ENCODE measurements at regions not wholly inside any gene's neighbourhood (a gene's known extent, or its start where the extent isn't known, plus 50 kb on each side); places are given as distances from the start of the nearest gene placed in this dataset.

DNA sequence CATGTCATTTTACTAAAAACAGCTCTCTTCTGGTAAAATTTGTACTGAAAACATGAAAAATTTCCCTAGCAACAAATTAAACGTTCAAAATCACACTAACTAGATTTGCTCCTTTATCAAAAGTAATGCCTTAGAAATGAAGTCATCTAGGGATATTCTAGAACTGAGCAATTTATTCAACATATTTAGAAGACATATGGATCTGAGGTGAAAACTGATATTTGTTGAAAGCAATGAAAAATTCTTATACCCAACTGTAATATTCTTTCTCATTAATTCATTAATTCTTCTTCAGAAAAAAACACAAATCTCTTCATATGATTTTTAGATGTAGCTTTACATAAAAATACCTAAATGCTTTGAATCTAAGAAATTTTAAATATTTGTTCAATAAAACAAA, 604.9 kb downstream of the NR2F1-AS1 start:
- Histone ChIP-seq H3K4me1 (ENCODE audit: insufficient read depth, low read length) (no peaks in the 10 kb centered on the region), H3K4me2 (ENCODE audit: insufficient read depth, low read length) (no peak overlapping the region), H3K79me2 (ENCODE audit: insufficient read depth, low read length) (no peaks in the 10 kb centered on the region), H3K36me3 (ENCODE audit: insufficient read depth, low read length) (no peaks in the 10 kb centered on the region), H2AFZ (ENCODE audit: low read length) (no peak overlapping the region), H3K27ac (ENCODE audit: low read depth, low read length) (no peak overlapping the region), H3K9me3 (ENCODE audit: low read depth, low read length) (no peaks in the 10 kb centered on the region), H4K20me1 (ENCODE audit: insufficient read depth, low read length) (no peaks in the 10 kb centered on the region), H3K27me3 (ENCODE audit: insufficient read depth, low read length) (no peaks in the 10 kb centered on the region), H3K4me3 (ENCODE audit: insufficient read depth, low read length) (no peak overlapping the region)
- TF ChIP-seq, protein P1, sequence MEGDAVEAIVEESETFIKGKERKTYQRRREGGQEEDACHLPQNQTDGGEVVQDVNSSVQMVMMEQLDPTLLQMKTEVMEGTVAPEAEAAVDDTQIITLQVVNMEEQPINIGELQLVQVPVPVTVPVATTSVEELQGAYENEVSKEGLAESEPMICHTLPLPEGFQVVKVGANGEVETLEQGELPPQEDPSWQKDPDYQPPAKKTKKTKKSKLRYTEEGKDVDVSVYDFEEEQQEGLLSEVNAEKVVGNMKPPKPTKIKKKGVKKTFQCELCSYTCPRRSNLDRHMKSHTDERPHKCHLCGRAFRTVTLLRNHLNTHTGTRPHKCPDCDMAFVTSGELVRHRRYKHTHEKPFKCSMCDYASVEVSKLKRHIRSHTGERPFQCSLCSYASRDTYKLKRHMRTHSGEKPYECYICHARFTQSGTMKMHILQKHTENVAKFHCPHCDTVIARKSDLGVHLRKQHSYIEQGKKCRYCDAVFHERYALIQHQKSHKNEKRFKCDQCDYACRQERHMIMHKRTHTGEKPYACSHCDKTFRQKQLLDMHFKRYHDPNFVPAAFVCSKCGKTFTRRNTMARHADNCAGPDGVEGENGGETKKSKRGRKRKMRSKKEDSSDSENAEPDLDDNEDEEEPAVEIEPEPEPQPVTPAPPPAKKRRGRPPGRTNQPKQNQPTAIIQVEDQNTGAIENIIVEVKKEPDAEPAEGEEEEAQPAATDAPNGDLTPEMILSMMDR (IDR thresholded peaks at IDR 0.05; ENCODE audit: extremely low read depth, low read depth, low read length), result no peak
- DNase-seq (ENCODE audit: insufficient read length, low spot score, missing footprints), result no peak

DNA sequence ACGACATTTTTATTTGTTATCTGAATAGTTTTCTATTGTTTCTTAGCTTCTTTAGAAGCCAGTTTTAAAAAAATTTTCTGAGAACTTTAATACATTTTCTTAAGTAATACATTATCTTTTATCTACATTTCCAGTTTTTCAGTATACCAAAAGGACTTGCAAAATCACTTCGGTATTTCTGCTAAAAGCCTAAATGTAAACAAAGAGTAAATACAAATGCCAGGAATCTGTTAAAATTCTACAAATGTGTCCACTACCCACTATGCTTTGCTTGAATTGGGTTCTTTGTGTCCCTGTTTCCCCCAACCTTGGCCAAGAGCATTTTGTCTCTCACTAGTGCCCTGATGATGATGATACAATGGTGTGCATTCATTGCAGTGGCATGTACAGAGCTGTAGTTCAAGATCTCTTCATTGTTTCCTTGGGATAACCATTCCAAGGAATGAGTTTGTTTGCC, 611.2 kb downstream of the NR2F1-AS1 start:
- Histone ChIP-seq H3K4me2 (ENCODE audit: insufficient read depth, low read length) (no peak overlapping the region), H3K4me3 (ENCODE audit: insufficient read depth, low read length) (no peak overlapping the region), H3K27me3 (ENCODE audit: insufficient read depth, low read length) (no peaks in the 10 kb centered on the region), H3K79me2 (ENCODE audit: insufficient read depth, low read length) (no peaks in the 10 kb centered on the region), H3K9me3 (ENCODE audit: low read depth, low read length) (no peaks in the 10 kb centered on the region), H3K36me3 (ENCODE audit: insufficient read depth, low read length) (no peaks in the 10 kb centered on the region), H2AFZ (ENCODE audit: low read length) (peak overlapping the region; percentile 26), H3K4me1 (ENCODE audit: insufficient read depth, low read length) (no peaks in the 10 kb centered on the region), H4K20me1 (ENCODE audit: insufficient read depth, low read length) (no peaks in the 10 kb centered on the region), H3K27ac (ENCODE audit: low read depth, low read length) (no peak overlapping the region)
- DNase-seq (ENCODE audit: insufficient read length, low spot score, missing footprints), result no peak
- TF ChIP-seq, protein P1 (IDR thresholded peaks at IDR 0.05; ENCODE audit: extremely low read depth, low read depth, low read length), result no peak

DNA sequence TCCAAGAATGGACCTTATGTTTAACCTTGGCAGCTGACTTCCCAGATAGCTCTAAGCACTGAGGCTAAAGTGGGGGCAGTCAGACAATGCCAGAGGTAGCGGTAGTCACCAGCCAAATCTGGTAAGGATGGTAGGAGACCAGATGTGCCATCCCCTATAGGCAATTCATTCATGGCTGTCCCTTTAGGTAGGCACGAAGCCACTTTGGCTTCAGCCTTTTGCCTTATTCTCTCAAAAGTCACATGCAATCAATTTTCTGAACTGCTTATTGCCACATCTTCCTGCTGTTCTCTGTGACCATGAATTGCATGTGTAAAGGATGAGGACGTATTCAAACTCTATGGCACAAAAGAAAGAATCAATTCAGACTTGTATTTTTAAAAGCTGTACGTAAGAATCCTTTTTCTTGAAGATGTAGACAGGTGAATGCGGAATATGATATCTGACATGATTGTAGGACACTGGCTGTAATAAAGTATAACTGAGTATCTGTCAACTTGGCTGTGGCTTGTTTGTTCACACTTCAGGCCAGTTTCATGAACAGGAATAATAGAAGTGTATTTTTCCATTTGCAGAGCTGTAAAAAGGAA, 611.7 kb downstream of the NR2F1-AS1 start:
- H3K27me3 ChIP-seq (ENCODE audit: insufficient read depth, low read length), result no peaks in the 10 kb centered on the region
- TF ChIP-seq, protein P1 (IDR thresholded peaks at IDR 0.05; ENCODE audit: extremely low read depth, low read depth, low read length), result no peak

DNA sequence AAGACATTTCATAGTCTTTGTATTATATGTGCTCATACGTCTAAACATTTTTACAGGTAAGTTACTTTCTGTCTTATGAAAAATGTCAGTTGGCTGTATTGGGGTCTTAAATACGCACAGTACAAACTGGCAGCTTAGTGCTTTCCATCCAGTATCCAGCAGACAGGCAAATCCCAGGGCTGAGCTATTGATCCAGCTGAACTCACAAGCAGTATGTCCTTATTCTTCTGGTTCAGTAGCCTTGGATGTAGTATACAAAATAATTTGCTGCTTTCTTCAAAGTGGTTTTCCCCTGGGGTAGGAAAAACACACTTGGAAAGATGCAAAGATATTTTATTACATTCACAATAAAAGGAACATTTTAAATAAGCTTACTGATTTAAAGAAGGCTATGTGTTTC, 617.2 kb downstream of the NR2F1-AS1 start:
- no peak for DNase-seq (ENCODE audit: insufficient read length, low spot score, missing footprints)
- H3K27me3 ChIP-seq (ENCODE audit: insufficient read depth, low read length), result no peaks in the 10 kb centered on the region
- no peaks in the 10 kb centered on the region for H3K36me3 ChIP-seq (ENCODE audit: insufficient read depth, low read length)
- TF ChIP-seq, protein P1 (IDR thresholded peaks at IDR 0.05; ENCODE audit: extremely low read depth, low read depth, low read length), result no peak
- H3K4me3 ChIP-seq (ENCODE audit: insufficient read depth, low read length), result no peak overlapping the region
- H3K9me3 ChIP-seq (ENCODE audit: low read depth, low read length), result no peaks in the 10 kb centered on the region
- H3K79me2 ChIP-seq (ENCODE audit: insufficient read depth, low read length), result no peaks in the 10 kb centered on the region
- no peak overlapping the region for H3K27ac ChIP-seq (ENCODE audit: low read depth, low read length)
- H4K20me1 ChIP-seq (ENCODE audit: insufficient read depth, low read length), result no peaks in the 10 kb centered on the region
- H3K4me1 ChIP-seq (ENCODE audit: insufficient read depth, low read length), result no peaks in the 10 kb centered on the region
- peak overlapping the region; percentile 12 for H2AFZ ChIP-seq (ENCODE audit: low read length)
- no peak overlapping the region for H3K4me2 ChIP-seq (ENCODE audit: insufficient read depth, low read length)

More for the DNA sequence above, 611.7 kb downstream of the NR2F1-AS1 start:
- H3K79me2 ChIP-seq (ENCODE audit: insufficient read depth, low read length), result no peaks in the 10 kb centered on the region
- H3K4me3 ChIP-seq (ENCODE audit: insufficient read depth, low read length), result no peak overlapping the region
- no peak for DNase-seq (ENCODE audit: insufficient read length, low spot score, missing footprints)
- no peaks in the 10 kb centered on the region for H3K9me3 ChIP-seq (ENCODE audit: low read depth, low read length)
- H3K27ac ChIP-seq (ENCODE audit: low read depth, low read length), result no peak overlapping the region
- no peaks in the 10 kb centered on the region for H3K36me3 ChIP-seq (ENCODE audit: insufficient read depth, low read length)
- no peaks in the 10 kb centered on the region for H4K20me1 ChIP-seq (ENCODE audit: insufficient read depth, low read length)
- no peak overlapping the region for H3K4me2 ChIP-seq (ENCODE audit: insufficient read depth, low read length)
- no peaks in the 10 kb centered on the region for H3K4me1 ChIP-seq (ENCODE audit: insufficient read depth, low read length)
- H2AFZ ChIP-seq (ENCODE audit: low read length), result no peak overlapping the region
